Neural crest cell (in vitro differentiated cells): ENCODE measurements at regions not wholly inside any gene's neighbourhood (a gene's known extent, or its start where the extent isn't known, plus 50 kb on each side); places are given as distances from the start of the nearest gene placed in this dataset.

Source experiments
- DNase-seq: peaks from one replicate; pipeline ENCODE4 v3.0.0; 2021; ENCODE audit warnings: low read depth, mixed read lengths, low spot score
- H3K27ac Mint-ChIP-seq: one replicate; pipeline ENCODE4 v1.8.0; 2021; ENCODE audit warnings: mild to moderate bottlenecking, mixed read lengths; ENCODE audit not compliant: unreplicated experiment
- H3K27me3 Mint-ChIP-seq: 2 replicates; pipeline ENCODE4 v1.8.0; 2021; ENCODE audit warnings: low read depth, mild to moderate bottlenecking, mixed read lengths
- H3K36me3 Mint-ChIP-seq: 2 replicates; pipeline ENCODE4 v1.8.0; 2021; ENCODE audit warnings: low read depth, mild to moderate bottlenecking, mixed read lengths
- H3K4me1 Mint-ChIP-seq: 2 replicates; pipeline ENCODE4 v1.8.0; 2021; ENCODE audit warnings: mixed read lengths
- H3K4me3 Mint-ChIP-seq: one replicate; pipeline ENCODE4 v1.8.0; 2021; ENCODE audit warnings: mild to moderate bottlenecking, mixed read lengths
- H3K9me3 Mint-ChIP-seq: 2 replicates; pipeline ENCODE4 v1.8.0; 2021; ENCODE audit warnings: mixed read lengths
- CTCF ChIP-seq: fragments of 200-600 bp; sonication (generic); conservative IDR thresholded peaks from 2 replicates; pipeline ENCODE4 v1.5.0; 2021; ENCODE audit warnings: antibody characterized with exemption, mild to moderate bottlenecking

- H3K4me3 Mint-ChIP-seq, result no peak overlapping the region
- H3K27me3 Mint-ChIP-seq, result no peaks in the 10 kb centered on the region
- H3K4me1 Mint-ChIP-seq, result no peaks in the 10 kb centered on the region
- H3K27ac Mint-ChIP-seq, result no peak overlapping the region
- H3K36me3 Mint-ChIP-seq, result peaks cover 3% of the 10 kb centered on the region
- no peak for DNase-seq
- TF ChIP-seq CTCF, result no peak
- H3K9me3 Mint-ChIP-seq, result peaks cover 18% of the 10 kb centered on the region
Observed at GRCh38 chr9:1320607-1321195, 270.5 kb downstream of the DMRT2 start.

- TF ChIP-seq CTCF, result no peak
- no peak overlapping the region for H3K27ac Mint-ChIP-seq
- H3K4me1 Mint-ChIP-seq, result no peaks in the 10 kb centered on the region
- H3K4me3 Mint-ChIP-seq, result no peak overlapping the region
- H3K36me3 Mint-ChIP-seq, result no peaks in the 10 kb centered on the region
- H3K9me3 Mint-ChIP-seq, result peaks cover 4% of the 10 kb centered on the region
- no peak for DNase-seq
- no peaks in the 10 kb centered on the region for H3K27me3 Mint-ChIP-seq
Observed at GRCh38 chr9:1327467-1327866, 277.3 kb downstream of the DMRT2 start.

- Mint-ChIP-seq H3K27me3 (no peaks in the 10 kb centered on the region), H3K9me3 (no peaks in the 10 kb centered on the region), H3K27ac (no peak overlapping the region), H3K4me3 (no peak overlapping the region), H3K4me1 (no peaks in the 10 kb centered on the region), H3K36me3 (no peaks in the 10 kb centered on the region)
- DNase-seq, result no peak
- TF ChIP-seq CTCF, result no peak
Observed at GRCh38 chr9:1328341-1328740, 278.2 kb downstream of the DMRT2 start.

- Mint-ChIP-seq H3K4me1 (no peaks in the 10 kb centered on the region), H3K9me3 (peaks cover 1% of the 10 kb centered on the region), H3K27ac (no peak overlapping the region)
Observed at GRCh38 chr9:1331546-1332038, 281.4 kb downstream of the DMRT2 start.

GRCh38 chr9:1332156-1332555 lies 282.0 kb downstream of the DMRT2 start:
- no peaks in the 10 kb centered on the region for H3K27me3 Mint-ChIP-seq
- DNase-seq, result no peak
- H3K4me3 Mint-ChIP-seq, result no peak overlapping the region
- TF ChIP-seq CTCF, result no peak
- H3K27ac Mint-ChIP-seq, result no peak overlapping the region
- H3K36me3 Mint-ChIP-seq, result no peaks in the 10 kb centered on the region
- H3K9me3 Mint-ChIP-seq, result peaks cover 2% of the 10 kb centered on the region
- no peaks in the 10 kb centered on the region for H3K4me1 Mint-ChIP-seq

More at GRCh38 chr9:1331546-1332038, 281.4 kb downstream of the DMRT2 start:
- Mint-ChIP-seq H3K36me3 (no peaks in the 10 kb centered on the region), H3K4me3 (no peak overlapping the region), H3K27me3 (no peaks in the 10 kb centered on the region)
- DNase-seq, result no peak
- TF ChIP-seq CTCF, result no peak
